GM23248 (cell line): ENCODE measurements at regions not wholly inside any gene's neighbourhood (a gene's known extent, or its start where the extent isn't known, plus 50 kb on each side); places are given as distances from the start of the nearest gene placed in this dataset.

Source experiments
- DNase-seq: peaks from one replicate; pipeline ENCODE4 v3.0.0-alpha.2; 2015
- H2AFZ ChIP-seq: fragments of 200-600 bp; sonication (generic); 2 replicates; pipeline ENCODE4 v1.6.1; 2016; ENCODE audit warnings: antibody characterized with exemption
- H3F3A ChIP-seq: fragments of 200-600 bp; sonication (generic); 2 replicates; pipeline ENCODE4 v1.6.1; 2016; ENCODE audit warnings: mild to moderate bottlenecking, antibody characterized with exemption, mixed run types; ENCODE audit not compliant: insufficient read depth
- H3K27ac ChIP-seq: fragments of 200-600 bp; sonication (generic); 2 replicates; pipeline ENCODE4 v1.5.1; 2016; ENCODE audit warnings: mild to moderate bottlenecking
- H3K27me3 ChIP-seq: fragments of 200-600 bp; sonication (generic); replicated peaks from 2 replicates; pipeline ENCODE4 v1.6.1; 2016; ENCODE audit warnings: mild to moderate bottlenecking; ENCODE audit not compliant: insufficient read depth
- H3K36me3 ChIP-seq: fragments of 200-600 bp; sonication (generic); 2 replicates; pipeline ENCODE4 v1.6.1; 2016; ENCODE audit warnings: low read depth, mild to moderate bottlenecking
- H3K4me1 ChIP-seq: fragments of 200-600 bp; sonication (generic); 2 replicates; pipeline ENCODE4 v1.6.1; 2016; ENCODE audit warnings: mild to moderate bottlenecking; ENCODE audit not compliant: insufficient read depth
- H3K4me2 ChIP-seq: fragments of 200-600 bp; sonication (generic); one replicate; pipeline ENCODE4 v1.6.1; 2016; ENCODE audit warnings: mild to moderate bottlenecking; ENCODE audit not compliant: unreplicated experiment
- H3K4me3 ChIP-seq: fragments of 200-600 bp; sonication (generic); 2 replicates; pipeline ENCODE4 v1.5.1; 2016; ENCODE audit warnings: mild to moderate bottlenecking
- H3K79me2 ChIP-seq: fragments of 200-600 bp; sonication (generic); 2 replicates; pipeline ENCODE4 v1.6.1; 2016; ENCODE audit warnings: mild to moderate bottlenecking; ENCODE audit not compliant: insufficient read depth
- H3K9ac ChIP-seq: fragments of 200-600 bp; sonication (generic); 2 replicates; pipeline ENCODE4 v1.6.1; 2016; ENCODE audit warnings: mild to moderate bottlenecking
- H3K9me2 ChIP-seq: fragments of 200-600 bp; sonication (generic); 2 replicates; pipeline ENCODE4 v1.6.1; 2016; ENCODE audit warnings: mixed run types, mild to moderate bottlenecking, moderate library complexity; ENCODE audit not compliant: insufficient read depth
- H3K9me3 ChIP-seq: fragments of 200-600 bp; sonication (generic); one replicate; pipeline ENCODE4 v1.6.1; 2017; ENCODE audit warnings: low read depth
- H4K20me1 ChIP-seq: fragments of 200-600 bp; sonication (generic); 2 replicates; pipeline ENCODE4 v1.6.0; 2016; ENCODE audit not compliant: insufficient read depth
- EZH2 ChIP-seq: fragments of 200-600 bp; sonication (generic); IDR thresholded peaks from 2 replicates; pipeline ENCODE4 v1.6.1; 2018; ENCODE audit warnings: antibody characterized with exemption, mild to moderate bottlenecking; ENCODE audit not compliant: insufficient read depth, poor library complexity, severe bottlenecking
- EZH2phosphoT487 ChIP-seq: fragments of 200-600 bp; sonication (generic); IDR thresholded peaks from 2 replicates; pipeline ENCODE4 v1.6.1; 2018; ENCODE audit warnings: antibody characterized with exemption, moderate library complexity, mild to moderate bottlenecking, low read depth; ENCODE audit not compliant: insufficient read depth
- WGBS, 2 experiments: methylation state at CpG; one replicate each; pipeline ENCODE4 v1.1.6; 2015 to 2017; ENCODE audit warnings: low lambda C conversion rate in 2 of 2, low coverage in 1 of 2; ENCODE audit errors: missing lambda C conversion rate in 2 of 2; 5-methylcytosine and 5-hydroxymethylcytosine counted together
- in situ Hi-C: fragments of 300-500 bp; cut with MboI; formaldehyde crosslinking; loops from 2 replicates; pipeline ENCODE4 v1.15.0; 2020

- Histone ChIP-seq H3K9ac (no peak overlapping the region), H3K9me3 (no peaks in the 10 kb centered on the region), H3K4me1 (no peaks in the 10 kb centered on the region), H3K27ac (no peak overlapping the region), H3K27me3 (no peaks in the 10 kb centered on the region), H3F3A (no peaks in the 10 kb centered on the region), H3K4me3 (no peak overlapping the region), H3K9me2 (no peaks in the 10 kb centered on the region), H3K79me2 (no peaks in the 10 kb centered on the region), H3K4me2 (no peak overlapping the region), H4K20me1 (no peaks in the 10 kb centered on the region), H3K36me3 (no peaks in the 10 kb centered on the region), H2AFZ (no peak overlapping the region)
- TF ChIP-seq EZH2, result no peak
- no peak for TF ChIP-seq EZH2phosphoT487
- DNase-seq, result no peak
- in situ Hi-C loops, result no loop called here
- 51 to 52% methylated on average over 7 of the region's 7 CpGs for WGBS, 2 experiments
These were observed 417.3 kb downstream of the TLE4 start for GRCh38 chr9:79989079-79989478.

GRCh38 chr9:79988126-79988525, 416.4 kb downstream of the TLE4 start:
- no peaks in the 10 kb centered on the region for H4K20me1 ChIP-seq
- WGBS, 2 experiments, result 52 to 55% methylated on average over 1 of the region's 1 CpG
- no peaks in the 10 kb centered on the region for H3K27me3 ChIP-seq
- no peaks in the 10 kb centered on the region for H3K79me2 ChIP-seq
- H3K27ac ChIP-seq, result no peak overlapping the region
- no peak overlapping the region for H3K9ac ChIP-seq
- no peaks in the 10 kb centered on the region for H3K4me1 ChIP-seq
- in situ Hi-C loops, result no loop called here
- H3K4me2 ChIP-seq, result no peak overlapping the region
- no peaks in the 10 kb centered on the region for H3K9me2 ChIP-seq
- TF ChIP-seq EZH2phosphoT487 (no peak), EZH2 (no peak)
- H3K4me3 ChIP-seq, result no peak overlapping the region
- no peaks in the 10 kb centered on the region for H3K36me3 ChIP-seq
- H3K9me3 ChIP-seq, result no peaks in the 10 kb centered on the region
- no peaks in the 10 kb centered on the region for H3F3A ChIP-seq
- no peak for DNase-seq
- H2AFZ ChIP-seq, result no peak overlapping the region

GRCh38 chr9:79986437-79986836, 414.7 kb downstream of the TLE4 start:
- Histone ChIP-seq H3F3A (no peaks in the 10 kb centered on the region), H3K27me3 (no peaks in the 10 kb centered on the region), H3K4me2 (no peak overlapping the region), H3K4me3 (no peak overlapping the region), H4K20me1 (no peaks in the 10 kb centered on the region), H3K27ac (no peak overlapping the region), H3K79me2 (no peaks in the 10 kb centered on the region), H3K36me3 (no peaks in the 10 kb centered on the region), H3K9me2 (no peaks in the 10 kb centered on the region), H2AFZ (no peak overlapping the region), H3K4me1 (no peaks in the 10 kb centered on the region), H3K9ac (no peak overlapping the region), H3K9me3 (no peaks in the 10 kb centered on the region)
- DNase-seq, result no peak
- 79 to 84% methylated on average over 5 of the region's 5 CpGs for WGBS, 2 experiments
- in situ Hi-C loops, result no loop called here
- no peak for TF ChIP-seq EZH2phosphoT487
- no peak for TF ChIP-seq EZH2

- Histone ChIP-seq H3K27ac (no peak overlapping the region), H3F3A (no peaks in the 10 kb centered on the region), H3K27me3 (no peaks in the 10 kb centered on the region), H3K36me3 (no peaks in the 10 kb centered on the region), H3K4me2 (no peak overlapping the region), H3K9me3 (no peaks in the 10 kb centered on the region), H3K9ac (no peak overlapping the region), H4K20me1 (no peaks in the 10 kb centered on the region), H3K79me2 (no peaks in the 10 kb centered on the region), H2AFZ (no peak overlapping the region), H3K9me2 (no peaks in the 10 kb centered on the region), H3K4me3 (no peak overlapping the region), H3K4me1 (no peaks in the 10 kb centered on the region)
- in situ Hi-C loops, result no loop called here
- 43 to 45% methylated on average over 5 of the region's 5 CpGs for WGBS, 2 experiments
- no peak for TF ChIP-seq EZH2phosphoT487
- TF ChIP-seq EZH2, result no peak
- no peak for DNase-seq
These were observed 414.0 kb downstream of the TLE4 start for GRCh38 chr9:79985772-79986171.

- Histone ChIP-seq H3K9me2 (no peaks in the 10 kb centered on the region), H3K36me3 (no peaks in the 10 kb centered on the region), H3K4me3 (no peak overlapping the region), H4K20me1 (no peaks in the 10 kb centered on the region), H3K79me2 (no peaks in the 10 kb centered on the region), H3F3A (no peaks in the 10 kb centered on the region), H3K27me3 (no peaks in the 10 kb centered on the region; the same call in 1 of the 2 replicates), H3K4me1 (no peaks in the 10 kb centered on the region), H2AFZ (no peak overlapping the region), H3K9me3 (no peaks in the 10 kb centered on the region), H3K27ac (no peak overlapping the region), H3K9ac (no peak overlapping the region), H3K4me2 (no peak overlapping the region)
- DNase-seq, result no peak
- no peak for TF ChIP-seq EZH2phosphoT487
- WGBS, 2 experiments, result 59 to 64% methylated on average over 7 of the region's 7 CpGs
- in situ Hi-C loops, result no loop called here
These were observed 413.5 kb downstream of the TLE4 start for GRCh38 chr9:79985264-79985663.
